ENCODE measurements at regions not wholly inside any gene's neighbourhood (a gene's known extent, or its start where the extent isn't known, plus 50 kb on each side); places are given as distances from the start of the nearest gene placed in this dataset.

GRCh38 chr5:138629392-138629791 is 54.2 kb upstream of the HSPA9 start:
- no peaks in the 10 kb centered on the region for H3K36me3 ChIP-seq (ENCODE audit: control insufficient read depth in 4 of 4, insufficient read depth in 3 of 4, low read depth in 1 of 4, low read length in 3 of 4)
- H3K27me3 ChIP-seq (ENCODE audit: control insufficient read depth in 4 of 4, insufficient read depth in 4 of 4, low read length in 3 of 4): no peaks in the 10 kb centered on the region
- TF ChIP-seq RXRA (IDR thresholded peaks at IDR 0.05) (no peak), CTCF (IDR thresholded peaks at IDR 0.05; ENCODE audit: low read depth, low read length, missing input control) (no peak), TAF1 (conservative IDR thresholded peaks at IDR 0.05) (no peak)
- no peak overlapping the region for H3K4me3 ChIP-seq (ENCODE audit: low read depth in 1 of 3, low read length in 3 of 3)
- H3K9ac ChIP-seq (ENCODE audit: low read depth in 1 of 2, low read length in 2 of 2): no peak overlapping the region
- no peaks in the 10 kb centered on the region for H3K9me3 ChIP-seq (ENCODE audit: control insufficient read depth in 4 of 4, low read length in 3 of 4)
- WGBS: 81% methylated on average over 3 of the region's 3 CpGs
- no peak for DNase-seq (ENCODE audit: low spot score)
- no peak overlapping the region for H3K27ac ChIP-seq (ENCODE audit: low read depth in 1 of 2, low read length in 2 of 2)
- H3K4me1 ChIP-seq (ENCODE audit: control insufficient read depth in 4 of 4, insufficient read depth in 4 of 4, low read length in 3 of 4): no peaks in the 10 kb centered on the region

GRCh38 chr5:138626333-138626944 is 51.2 kb upstream of the HSPA9 start:
- Histone ChIP-seq H3K4me3 (ENCODE audit: low read depth in 1 of 3, low read length in 3 of 3) (no peak overlapping the region), H3K27ac (ENCODE audit: low read depth in 1 of 2, low read length in 2 of 2) (no peak overlapping the region), H3K9ac (ENCODE audit: low read depth in 1 of 2, low read length in 2 of 2) (no peak overlapping the region), H3K9me3 (ENCODE audit: control insufficient read depth in 4 of 4, low read length in 3 of 4) (no peaks in the 10 kb centered on the region), H3K36me3 (ENCODE audit: control insufficient read depth in 4 of 4, insufficient read depth in 3 of 4, low read depth in 1 of 4, low read length in 3 of 4) (no peaks in the 10 kb centered on the region), H3K27me3 (ENCODE audit: control insufficient read depth in 4 of 4, insufficient read depth in 4 of 4, low read length in 3 of 4) (no peaks in the 10 kb centered on the region), H3K4me1 (ENCODE audit: control insufficient read depth in 4 of 4, insufficient read depth in 4 of 4, low read length in 3 of 4) (no peaks in the 10 kb centered on the region)
- DNase-seq (ENCODE audit: low spot score): no peak
- WGBS: 90% methylated on average over 5 of the region's 5 CpGs
- TF ChIP-seq JUND (IDR thresholded peaks at IDR 0.05) (no peak), RXRA (IDR thresholded peaks at IDR 0.05) (no peak), CTCF (IDR thresholded peaks at IDR 0.05; ENCODE audit: low read depth, low read length, missing input control) (no peak), ZBTB33 (IDR thresholded peaks at IDR 0.05) (no peak), YY1 (IDR thresholded peaks at IDR 0.05) (no peak), FOXA2 (IDR thresholded peaks at IDR 0.05) (no peak), RAD21 (IDR thresholded peaks at IDR 0.05) (no peak), ATF3 (IDR thresholded peaks at IDR 0.05) (no peak), REST (IDR thresholded peaks at IDR 0.05) (no peak), MAX (IDR thresholded peaks at IDR 0.05) (no peak), EGR1 (IDR thresholded peaks at IDR 0.05; ENCODE audit: low read depth in 2 of 2) (no peak), GABPA (IDR thresholded peaks at IDR 0.05 in 1 of 2, conservative IDR thresholded peaks at IDR 0.05 in 1 of 2) (no peak), FOXA1 (IDR thresholded peaks at IDR 0.05) (no peak), TAF1 (conservative IDR thresholded peaks at IDR 0.05) (no peak), HNF4G (IDR thresholded peaks at IDR 0.05) (no peak), SP1 (IDR thresholded peaks at IDR 0.05) (no peak), HNF4A (conservative IDR thresholded peaks at IDR 0.05) (no peak)
